Endothelial cell of umbilical vein (primary cell): ENCODE measurements at regions not wholly inside any gene's neighbourhood (a gene's known extent, or its start where the extent isn't known, plus 50 kb on each side); places are given as distances from the start of the nearest gene placed in this dataset.

Experiments used
- BruUV-seq: library from RNA; stranded (reverse); fragments of 400-500 nt; replicated peaks from 2 replicates; lab custom pipeline; 2021; lab: Mats Ljungman, UMichigan
- CTCF ChIA-PET: fragments of 300-600, 350-600 bp; sonication (Branson Sonifier 250); formaldehyde crosslinking; loops from one replicate; lab custom pipeline; 2021; ENCODE audit warnings: antibody characterized with exemption, inconsistent platforms; lab: Charles Lee
- POLR2A ChIA-PET: fragments of 300-600, 350-600 bp; sonication (Branson Sonifier 250); formaldehyde crosslinking; loops from one replicate; lab custom pipeline; 2021; ENCODE audit warnings: antibody characterized with exemption, inconsistent platforms; lab: Charles Lee
- DNase-seq: peaks from one replicate; pipeline ENCODE4 v3.0.0-alpha.2; 2011; ENCODE audit warnings: low read depth, low spot score
- FAIRE-seq: peaks from 2 replicates; lab custom pipeline; 2011; peaks lifted over from hg19 to GRCh38; lab: Jason Lieb, UNC
- H2AFZ ChIP-seq: 2 replicates; pipeline ENCODE4 v1.6.0; 2012; ENCODE audit warnings: low read depth, low read length, control low read depth, inconsistent platforms
- H3K27ac ChIP-seq: 2 replicates; pipeline ENCODE4 v1.5.1; 2011; ENCODE audit warnings: low read depth, mild to moderate bottlenecking, control low read depth, low read length, moderate library complexity; ENCODE audit not compliant: insufficient read depth
- H3K27me3 ChIP-seq, 2 experiments: 2 replicates each; pipeline versions ENCODE4 v1.6.0 to v1.6.1; 2011; ENCODE audit warnings: low read length in 2 of 2, mixed read lengths in 1 of 2; ENCODE audit not compliant: control insufficient read depth in 2 of 2, insufficient read depth in 2 of 2
- H3K36me3 ChIP-seq, 2 experiments: 2 replicates in 1 of 2; 3 replicates in 1 of 2; pipeline ENCODE4 v1.5.1; 2011; ENCODE audit warnings: low read length in 2 of 2, mild to moderate bottlenecking in 1 of 2, moderate library complexity in 1 of 2; ENCODE audit not compliant: control insufficient read depth in 2 of 2, insufficient read depth in 2 of 2; ENCODE audit errors: extremely low read depth in 1 of 2
- H3K4me1 ChIP-seq: 3 replicates; pipeline ENCODE4 v1.5.1; 2011; ENCODE audit warnings: mild to moderate bottlenecking, low read length; ENCODE audit not compliant: control insufficient read depth, insufficient read depth; ENCODE audit errors: extremely low read depth
- H3K4me2 ChIP-seq: 2 replicates; pipeline ENCODE4 v1.6.1; 2011; ENCODE audit warnings: low read length, control low read depth, mixed read lengths; ENCODE audit not compliant: insufficient read depth
- H3K4me3 ChIP-seq, 3 experiments: fragments of 200-600 bp in 1 of 3; sonication (generic), shearing (Covaris generic) in 1 of 3; replicated peaks in 1 of 3; 2 replicates each; pipeline ENCODE4 v1.5.1; 2011 to 2016; ENCODE audit warnings: control low read depth in 3 of 3, low read length in 3 of 3, mild to moderate bottlenecking in 2 of 3, inconsistent platforms in 1 of 3, low read depth in 1 of 3, moderate library complexity in 1 of 3; ENCODE audit not compliant: insufficient read depth in 1 of 3
- H3K79me2 ChIP-seq: 2 replicates; pipeline ENCODE4 v1.6.0; 2012; ENCODE audit warnings: low read length, inconsistent platforms; ENCODE audit not compliant: control insufficient read depth, insufficient read depth
- H3K9ac ChIP-seq: replicated peaks from 2 replicates; pipeline ENCODE3; 2011; ENCODE audit warnings: low read length, control low read depth; ENCODE audit not compliant: insufficient read depth; ENCODE audit errors: extremely low read depth
- H3K9me1 ChIP-seq: replicated peaks from 3 replicates; pipeline ENCODE4 v1.6.0; 2011; ENCODE audit warnings: mild to moderate bottlenecking, low read length; ENCODE audit not compliant: control insufficient read depth, insufficient read depth; ENCODE audit errors: extremely low read depth
- H3K9me3 ChIP-seq: replicated peaks from 2 replicates; pipeline ENCODE4 v1.5.1; 2012; ENCODE audit warnings: low read length, inconsistent platforms; ENCODE audit not compliant: control insufficient read depth, insufficient read depth
- H4K20me1 ChIP-seq: replicated peaks from 2 replicates; pipeline ENCODE3; 2011; ENCODE audit warnings: mild to moderate bottlenecking, low read length; ENCODE audit not compliant: control insufficient read depth, insufficient read depth; ENCODE audit errors: extremely low read depth
- CTCF ChIP-seq, 2 donors: IDR thresholded peaks; 1 replicate in 1 of 2; 2 replicates in 1 of 2; pipeline ENCODE4 v1.5.1; 2011; ENCODE audit warnings: low read length in 2 of 2, mild to moderate bottlenecking in 2 of 2, moderate library complexity in 2 of 2, control low read depth in 1 of 2, inconsistent platforms in 1 of 2, low read depth in 1 of 2; ENCODE audit not compliant: insufficient read depth in 1 of 2; ENCODE audit errors: extremely low read depth in 1 of 2
- EZH2 ChIP-seq: IDR thresholded peaks from 2 replicates; pipeline ENCODE4 v1.6.1; 2012; ENCODE audit warnings: borderline replicate concordance, low read depth, mild to moderate bottlenecking, moderate library complexity, low read length, inconsistent platforms; ENCODE audit not compliant: severe bottlenecking
- FOS ChIP-seq: IDR thresholded peaks from 2 replicates; pipeline ENCODE4 v1.6.1; 2011; ENCODE audit warnings: mild to moderate bottlenecking, low read length, moderate library complexity, borderline replicate concordance; ENCODE audit not compliant: insufficient read depth
- GATA2 ChIP-seq: IDR thresholded peaks from 2 replicates; pipeline ENCODE4 v1.7.0; 2011; ENCODE audit warnings: low read depth, mild to moderate bottlenecking, moderate library complexity, mixed read lengths, low read length; ENCODE audit not compliant: insufficient read length, insufficient read depth
- MAX ChIP-seq: IDR thresholded peaks from 2 replicates; pipeline ENCODE4 v1.6.1; 2011; ENCODE audit not compliant: insufficient read depth, insufficient read length
- POLR2A ChIP-seq: IDR thresholded peaks from 2 replicates; pipeline ENCODE4 v1.6.1; 2012; ENCODE audit warnings: low read depth, mild to moderate bottlenecking, control low read depth, low read length
- dilution Hi-C: fragments of 300-500 bp; cut with MboI; formaldehyde crosslinking; loops from one replicate; pipeline ENCODE4 v1.15.0; 2019; ENCODE audit warnings: low sequenced_read_pairs; ENCODE audit not compliant: extremely low pct_ligation_motif_present
- intact Hi-C: fragments of 100-400 bp; cut with micrococcal nuclease; formaldehyde crosslinking; loops from one replicate; pipeline ENCODE4 v1.10.0; 2022

- CTCF ChIA-PET: interaction anchor here (6.6 kb wide), 1 partner anchor 14 kb away, joined by 62 read pairs; no protein-coding TSS in a partner anchor
- Histone ChIP-seq H2AFZ (no peak overlapping the region), H3K4me2 (no peak overlapping the region), H4K20me1 (no peaks in the 10 kb centered on the region), H3K4me3 (no peak overlapping the region), H3K9ac (no peak overlapping the region), H3K79me2 (no peaks in the 10 kb centered on the region), H3K36me3 (no peaks in the 10 kb centered on the region), H3K9me3 (no peaks in the 10 kb centered on the region), H3K27me3 (peaks cover 28 to 34% of the 10 kb centered on the region in 2 experiments), H3K4me1 (peaks cover 4% of the 10 kb centered on the region), H3K27ac (no peak overlapping the region), H3K9me1 (no peaks in the 10 kb centered on the region)
- TF ChIP-seq CTCF (IDR thresholded peaks at IDR 0.05; ENCODE audit: extremely low read depth in 1 of 2, insufficient read depth in 1 of 2, low read depth in 1 of 2, low read length in 2 of 2): no peak
- TF ChIP-seq GATA2: no peak
- no peak for TF ChIP-seq FOS
- TF ChIP-seq MAX: no peak
- TF ChIP-seq POLR2A: no peak
- no peak for TF ChIP-seq EZH2
- POLR2A ChIA-PET: no interaction called here
- BruUV-seq: no TSS peak
- DNase-seq (no peak), FAIRE-seq (no peak)
- dilution Hi-C loops (no loop called here), intact Hi-C loops (no loop called here)
Observed at GRCh38 chr1:23622284-23622683, 63.0 kb upstream of the ID3 start.
